K562 (cell line): ENCODE measurements at regions not wholly inside any gene's neighbourhood (a gene's known extent, or its start where the extent isn't known, plus 50 kb on each side); places are given as distances from the start of the nearest gene placed in this dataset.

Experiments used
- ATAC-seq: fragments of 200-7000 bp; cut with Tn5 transposase; 3 replicates; pipeline ENCODE4 v1.9.1; 2020; ENCODE audit warnings: moderate library complexity
- BruUV-seq: library from RNA; stranded (reverse); fragments of 400-500 nt; replicated peaks from 2 replicates; lab custom pipeline; 2021; lab: Mats Ljungman, UMichigan
- CTCF ChIA-PET: fragments of 300-600 bp; formaldehyde crosslinking; extraction: SDS; loops from one replicate; lab custom pipeline; 2021; ENCODE audit warnings: low intra/inter-chr PET ratio; lab: Yijun Ruan, JAX
- POLR2A ChIA-PET: fragments of 300-600, 350-650 bp; sonication (Branson Sonifier 250); formaldehyde crosslinking; extraction: SDS; loops from one replicate; lab custom pipeline; 2021; ENCODE audit warnings: antibody characterized with exemption, inconsistent platforms; lab: Yijun Ruan, JAX
- DNase-seq, 4 experiments: peaks; one replicate each; pipeline versions ENCODE4 v3.0.0 to v3.0.0-alpha.2; 2011 to 2018; ENCODE audit warnings: low spot score in 3 of 4, mixed read lengths in 3 of 4; ENCODE audit errors: extremely low read depth in 1 of 4
- FAIRE-seq: peaks from 2 replicates; lab custom pipeline; 2011; peaks lifted over from hg19 to GRCh38; lab: Jason Lieb, UNC
- H2AFZ ChIP-seq: 2 replicates; pipeline ENCODE4 v1.6.0; 2011; ENCODE audit warnings: low read depth, low read length, control low read depth, inconsistent platforms
- H3K27ac ChIP-seq: fragments of 200-600 bp; 3 replicates; pipeline ENCODE4 v1.8.0; 2011; ENCODE audit warnings: low read depth, mild to moderate bottlenecking, control low read depth, inconsistent platforms, low read length, moderate library complexity, mixed read lengths; ENCODE audit errors: extremely low read depth
- H3K27me3 ChIP-seq, 2 experiments: fragments of 300-600 bp in 1 of 2; 2 replicates in 1 of 2; 3 replicates in 1 of 2; pipeline versions ENCODE4 v1.6.0 to v1.8.0; 2011; ENCODE audit warnings: inconsistent platforms in 2 of 2, low read length in 2 of 2, mild to moderate bottlenecking in 1 of 2, mixed read lengths in 1 of 2, moderate library complexity in 1 of 2; ENCODE audit not compliant: control insufficient read depth in 2 of 2, insufficient read depth in 2 of 2
- H3K36me3 ChIP-seq: fragments of 300-600 bp; 3 replicates; pipeline ENCODE4 v1.8.0; 2011; ENCODE audit warnings: mild to moderate bottlenecking, low read length, inconsistent platforms; ENCODE audit not compliant: control insufficient read depth, insufficient read depth
- H3K4me1 ChIP-seq, 2 experiments: fragments of 200-600 bp in 1 of 2; replicated peaks in 1 of 2; 2 replicates in 1 of 2; 3 replicates in 1 of 2; pipeline versions ENCODE4 v1.5.1 to v1.8.0; 2011; ENCODE audit warnings: inconsistent platforms in 2 of 2, low read length in 2 of 2, mild to moderate bottlenecking in 1 of 2, mixed read lengths in 1 of 2, moderate library complexity in 1 of 2; ENCODE audit not compliant: control insufficient read depth in 2 of 2, insufficient read depth in 2 of 2
- H3K4me2 ChIP-seq: 2 replicates; pipeline ENCODE4 v1.6.1; 2011; ENCODE audit warnings: low read length, control low read depth, inconsistent platforms, mixed read lengths; ENCODE audit not compliant: insufficient read depth
- H3K4me3 ChIP-seq: fragments of 200-600 bp; sonication (generic), shearing (Covaris generic); 2 replicates; pipeline ENCODE4 v1.5.1; 2016; ENCODE audit warnings: control low read depth, inconsistent platforms
- H3K79me2 ChIP-seq: fragments of 200-600 bp; 3 replicates; pipeline ENCODE4 v1.8.0; 2011; ENCODE audit warnings: low read length, inconsistent platforms; ENCODE audit not compliant: control insufficient read depth, insufficient read depth
- H3K9ac ChIP-seq, 2 experiments: 2 replicates each; pipeline versions ENCODE4 v1.6.0 to v1.6.1; 2011; ENCODE audit warnings: low read depth in 2 of 2, low read length in 2 of 2, control low read depth in 1 of 2, inconsistent platforms in 1 of 2, mild to moderate bottlenecking in 1 of 2, mixed read lengths in 1 of 2; ENCODE audit not compliant: insufficient read depth in 1 of 2
- H3K9me1 ChIP-seq: one replicate; pipeline ENCODE4 v1.6.0; 2011; ENCODE audit warnings: inconsistent platforms, mild to moderate bottlenecking, low read length, moderate library complexity; ENCODE audit not compliant: control insufficient read depth, insufficient read depth
- H3K9me3 ChIP-seq: replicated peaks from 2 replicates; pipeline ENCODE4 v1.5.1; 2011; ENCODE audit warnings: low read depth, low read length, inconsistent platforms; ENCODE audit not compliant: control insufficient read depth, insufficient read depth
- H4K20me1 ChIP-seq: replicated peaks from 2 replicates; pipeline ENCODE4 v1.6.1; 2011; ENCODE audit warnings: low read length, inconsistent platforms, mixed read lengths; ENCODE audit not compliant: control insufficient read depth, insufficient read depth
- BDP1 ChIP-seq: IDR thresholded peaks from 3 replicates; pipeline ENCODE4 v1.6.1; 2011; ENCODE audit not compliant: insufficient read length, insufficient read depth
- GABPB2 ChIP-seq: fragments of 250-450 bp; sonication (Bioruptor Pico); conservative IDR thresholded peaks from 2 replicates; pipeline ENCODE4 v1.5.1; 2021; ENCODE audit warnings: mild to moderate bottlenecking
- HEY1 ChIP-seq: fragments of 250-450 bp; sonication (Bioruptor Pico); IDR thresholded peaks from 2 replicates; pipeline ENCODE4 v1.5.0; 2020; ENCODE audit warnings: mild to moderate bottlenecking, moderate library complexity, borderline replicate concordance
- KLF16 ChIP-seq: IDR thresholded peaks from 2 replicates; pipeline ENCODE4 v1.6.1; 2016; ENCODE audit warnings: antibody characterized with exemption
- MBD2 ChIP-seq: sonication (generic); IDR thresholded peaks from 2 replicates; pipeline ENCODE4 v1.6.1; 2016; ENCODE audit warnings: low read depth, borderline replicate concordance
- RB1 ChIP-seq: fragments of 450-650 bp; IDR thresholded peaks from 2 replicates; pipeline ENCODE4 v1.6.1; 2017; ENCODE audit warnings: low read depth, mild to moderate bottlenecking
- ZNF197 ChIP-seq: fragments of 200-800 bp; sonication (Bioruptor generic); IDR thresholded peaks from 2 replicates; pipeline ENCODE4 v1.6.1; 2016; ENCODE audit warnings: low read depth, missing genetic modification characterization, missing compliant biosample characterization
- ZNF668 ChIP-seq: fragments of 250-450 bp; sonication (Bioruptor Pico); IDR thresholded peaks from 2 replicates; pipeline ENCODE4 v1.8.0; 2022; ENCODE audit warnings: mild to moderate bottlenecking, inconsistent platforms
- WGBS: fragments of 100-300 bp; shearing (Covaris generic); methylation state at CpG from one replicate; pipeline ENCODE4 v1.1.6; 2016; ENCODE audit warnings: low coverage, mixed read lengths; ENCODE audit not compliant: insufficient coverage; ENCODE audit errors: missing lambda C conversion rate; 5-methylcytosine and 5-hydroxymethylcytosine counted together
- in situ Hi-C: fragments of 300-500 bp; cut with MboI; formaldehyde crosslinking; loops from 4 replicates; pipeline ENCODE4 v1.15.0; 2018; ENCODE audit warnings: inconsistent platforms, mixed read lengths
- intact Hi-C: fragments of 100-400 bp; cut with micrococcal nuclease; formaldehyde crosslinking; loops from 2 replicates; pipeline ENCODE4 v1.14.2; 2022
- TF ChIP-seq, protein P1 (sequence below): fragments of 150-350 bp; IDR thresholded peaks from 2 replicates; pipeline ENCODE4 v1.6.1; 2014; ENCODE audit warnings: low read depth, mild to moderate bottlenecking, low read length, borderline replicate concordance
- TF ChIP-seq, protein P2 (sequence below): fragments of 250-450 bp; sonication (Bioruptor Pico); IDR thresholded peaks from 2 replicates; pipeline ENCODE4 v1.5.0; 2021; ENCODE audit warnings: mild to moderate bottlenecking, moderate library complexity

DNA sequence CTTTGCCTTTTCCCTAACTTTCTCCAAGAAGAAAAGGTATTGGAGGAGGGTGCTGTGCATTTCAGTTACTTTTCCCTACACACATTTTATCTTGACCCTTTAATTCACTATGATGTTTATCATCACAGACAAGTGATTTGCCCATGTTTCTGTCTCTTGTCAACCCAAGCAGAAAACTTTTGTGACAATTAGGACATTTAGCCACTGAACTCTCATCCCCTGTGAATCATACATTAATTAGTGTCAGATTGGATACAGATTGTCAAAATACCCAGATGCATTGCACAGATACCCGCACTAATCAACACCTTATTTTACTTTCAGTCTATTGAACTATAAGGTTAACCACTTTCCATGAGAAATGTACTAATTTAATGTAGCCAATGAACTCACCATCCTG is 912.9 kb downstream of the SORCS1 start:
- Histone ChIP-seq H3K4me1 (no peaks in the 10 kb centered on the region), H2AFZ (no peak overlapping the region), H3K9me1 (no peaks in the 10 kb centered on the region), H3K9ac (no peak overlapping the region), H4K20me1 (no peaks in the 10 kb centered on the region), H3K27ac (no peak overlapping the region), H3K4me2 (no peak overlapping the region), H3K36me3 (no peaks in the 10 kb centered on the region), H3K4me3 (no peak overlapping the region), H3K79me2 (no peaks in the 10 kb centered on the region), H3K27me3 (no peaks in the 10 kb centered on the region), H3K9me3 (no peaks in the 10 kb centered on the region)
- FAIRE-seq (no peak), ATAC-seq (no peak), DNase-seq (no peak)
- CTCF ChIA-PET, result no interaction called here
- no TSS peak for BruUV-seq
- WGBS, result 0% methylated on average over 1 of the region's 1 CpG
- POLR2A ChIA-PET, result no interaction called here
- in situ Hi-C loops, result no loop called here
- intact Hi-C loops, result no loop called here
- TF ChIP-seq MBD2, result no peak
- TF ChIP-seq, protein P1, sequence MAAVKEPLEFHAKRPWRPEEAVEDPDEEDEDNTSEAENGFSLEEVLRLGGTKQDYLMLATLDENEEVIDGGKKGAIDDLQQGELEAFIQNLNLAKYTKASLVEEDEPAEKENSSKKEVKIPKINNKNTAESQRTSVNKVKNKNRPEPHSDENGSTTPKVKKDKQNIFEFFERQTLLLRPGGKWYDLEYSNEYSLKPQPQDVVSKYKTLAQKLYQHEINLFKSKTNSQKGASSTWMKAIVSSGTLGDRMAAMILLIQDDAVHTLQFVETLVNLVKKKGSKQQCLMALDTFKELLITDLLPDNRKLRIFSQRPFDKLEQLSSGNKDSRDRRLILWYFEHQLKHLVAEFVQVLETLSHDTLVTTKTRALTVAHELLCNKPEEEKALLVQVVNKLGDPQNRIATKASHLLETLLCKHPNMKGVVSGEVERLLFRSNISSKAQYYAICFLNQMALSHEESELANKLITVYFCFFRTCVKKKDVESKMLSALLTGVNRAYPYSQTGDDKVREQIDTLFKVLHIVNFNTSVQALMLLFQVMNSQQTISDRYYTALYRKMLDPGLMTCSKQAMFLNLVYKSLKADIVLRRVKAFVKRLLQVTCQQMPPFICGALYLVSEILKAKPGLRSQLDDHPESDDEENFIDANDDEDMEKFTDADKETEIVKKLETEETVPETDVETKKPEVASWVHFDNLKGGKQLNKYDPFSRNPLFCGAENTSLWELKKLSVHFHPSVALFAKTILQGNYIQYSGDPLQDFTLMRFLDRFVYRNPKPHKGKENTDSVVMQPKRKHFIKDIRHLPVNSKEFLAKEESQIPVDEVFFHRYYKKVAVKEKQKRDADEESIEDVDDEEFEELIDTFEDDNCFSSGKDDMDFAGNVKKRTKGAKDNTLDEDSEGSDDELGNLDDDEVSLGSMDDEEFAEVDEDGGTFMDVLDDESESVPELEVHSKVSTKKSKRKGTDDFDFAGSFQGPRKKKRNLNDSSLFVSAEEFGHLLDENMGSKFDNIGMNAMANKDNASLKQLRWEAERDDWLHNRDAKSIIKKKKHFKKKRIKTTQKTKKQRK, result no peak

DNA sequence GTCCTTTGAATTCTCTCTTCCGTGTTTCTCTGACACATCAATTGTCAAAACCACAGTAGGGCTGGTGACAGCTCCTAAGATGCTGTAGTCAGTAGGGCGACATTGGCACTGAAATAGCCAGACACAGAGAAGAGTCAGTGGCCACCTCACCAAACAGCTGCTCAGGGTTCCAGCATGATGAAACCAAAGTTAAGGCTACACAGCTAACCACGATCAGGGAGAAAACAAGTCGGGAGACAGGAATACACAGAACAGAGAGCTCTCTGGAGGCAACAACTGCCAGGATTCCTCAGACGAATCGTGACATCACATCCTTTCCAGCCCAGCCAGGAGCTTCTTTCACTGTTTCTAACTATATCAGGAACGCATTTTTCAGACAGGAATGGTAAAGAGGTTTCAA is 922.2 kb downstream of the SORCS1 start:
- Histone ChIP-seq H3K9ac (no peak overlapping the region), H3K36me3 (no peaks in the 10 kb centered on the region), H2AFZ (no peak overlapping the region), H3K9me3 (no peaks in the 10 kb centered on the region), H3K4me2 (no peak overlapping the region), H3K4me3 (no peak overlapping the region), H3K79me2 (no peaks in the 10 kb centered on the region), H3K9me1 (no peaks in the 10 kb centered on the region), H4K20me1 (no peaks in the 10 kb centered on the region), H3K4me1 (no peaks in the 10 kb centered on the region), H3K27me3 (no peaks in the 10 kb centered on the region), H3K27ac (no peak overlapping the region)
- no peak for TF ChIP-seq ZNF197 (CRISPR knock-in tag)
- TF ChIP-seq, protein P2, sequence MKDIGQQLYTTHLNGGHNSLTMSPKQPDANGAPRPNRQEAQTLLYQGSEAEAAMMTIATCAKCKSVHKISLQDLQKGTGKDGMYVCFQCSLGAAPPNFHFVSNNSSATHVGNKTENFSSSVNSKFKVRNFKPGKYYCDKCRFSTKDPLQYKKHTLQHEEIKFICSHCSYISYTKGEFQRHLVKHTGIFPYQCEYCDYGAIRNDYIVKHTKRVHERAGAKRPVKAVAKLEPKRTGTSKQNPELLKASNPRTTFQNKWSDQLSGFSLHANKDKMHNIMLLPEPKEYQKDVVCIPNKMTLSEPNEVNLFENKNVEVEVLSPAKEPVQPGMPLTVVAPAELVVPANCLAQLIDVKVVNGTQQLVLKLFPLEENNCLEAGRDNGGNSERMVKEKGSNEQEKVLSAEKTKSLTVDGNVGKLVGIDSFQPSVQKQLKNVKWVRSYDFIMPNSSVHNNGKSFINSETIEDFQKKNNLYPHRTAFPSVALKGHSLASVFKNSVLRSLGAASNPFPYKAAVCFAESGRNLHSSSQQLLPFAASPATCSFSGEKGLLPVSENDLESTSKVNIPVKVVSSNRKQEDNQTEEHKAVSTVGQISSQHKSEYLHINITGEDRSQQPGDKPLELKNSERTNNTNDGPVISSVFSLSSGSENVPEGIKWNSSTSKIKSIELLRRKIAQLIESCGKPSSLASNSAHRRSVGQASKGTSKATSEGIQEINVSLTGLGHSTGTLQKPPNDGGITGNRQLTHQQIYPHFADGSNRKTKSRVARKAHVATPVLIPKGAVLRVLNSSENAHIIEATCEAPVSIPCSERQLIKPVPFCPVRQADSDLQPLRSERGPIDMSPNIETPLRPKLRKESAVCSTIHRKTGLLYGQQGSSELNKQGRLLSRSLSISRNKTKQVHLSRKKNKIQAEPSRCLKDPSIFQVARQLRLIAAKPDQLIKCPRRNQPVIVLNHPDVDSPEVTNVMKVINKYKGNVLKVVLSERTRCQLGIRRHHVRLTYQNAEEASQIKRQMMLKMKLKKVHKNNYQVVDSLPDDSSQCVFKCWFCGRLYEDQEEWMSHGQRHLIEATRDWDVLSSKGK (CRISPR knock-in tag), result no peak
- no peak for TF ChIP-seq ZNF668 (CRISPR knock-in tag)
- no peak for TF ChIP-seq BDP1
- TF ChIP-seq HEY1 (CRISPR knock-in tag), result no peak
- no peak for TF ChIP-seq KLF16
- TF ChIP-seq GABPB2 (CRISPR knock-in tag), result no peak
- no peak for TF ChIP-seq RB1
- no peak for ATAC-seq
- no peak for DNase-seq
- no TSS peak for BruUV-seq
- 0% methylated on average over 6 of the region's 7 CpGs for WGBS
- in situ Hi-C loops (no loop called here), intact Hi-C loops (no loop called here)
- no peak for FAIRE-seq
- ChIA-PET POLR2A (no interaction called here), CTCF (no interaction called here)
